Upper lobe of left lung (tissue), 6 donors: ENCODE measurements at regions not wholly inside any gene's neighbourhood (a gene's known extent, or its start where the extent isn't known, plus 50 kb on each side); places are given as distances from the start of the nearest gene placed in this dataset.

ENCODE experiments used
- ATAC-seq, 2 donors: fragments of 200-7000 bp; cut with Tn5 transposase; one replicate each; pipeline ENCODE4 v1.9.1; 2022; ENCODE audit warnings: mild to moderate bottlenecking in 2 of 2, moderate library complexity in 2 of 2; ENCODE audit not compliant: low FRiP score in 2 of 2
- DNase-seq, 2 donors: peaks; one replicate each; pipeline ENCODE4 v3.0.0-alpha.2; 2019 to 2020
- H3K27ac ChIP-seq, 4 donors: fragments of 200-600 bp; sonication (generic); one replicate each; pipeline ENCODE4 v1.5.1; 2016 to 2019
- H3K27me3 ChIP-seq, 4 donors: fragments of 200-600 bp; sonication (generic); one replicate each; pipeline ENCODE4 v1.5.1; 2017 to 2019
- H3K36me3 ChIP-seq, 4 donors: fragments of 200-600 bp; sonication (generic); one replicate each; pipeline ENCODE4 v1.5.1; 2016 to 2019
- H3K4me1 ChIP-seq, 4 donors: fragments of 200-600 bp; sonication (generic); one replicate each; pipeline ENCODE4 v1.5.1; 2018 to 2019
- H3K4me3 ChIP-seq, 4 donors: fragments of 200-600 bp; sonication (generic); one replicate each; pipeline ENCODE4 v1.5.1; 2017 to 2019; ENCODE audit warnings: mild to moderate bottlenecking in 2 of 4, moderate library complexity in 1 of 4
- H3K9me3 ChIP-seq, 4 donors: fragments of 200-600 bp; sonication (generic); one replicate each; pipeline ENCODE4 v1.5.1; 2018 to 2019
- EP300 ChIP-seq, 4 donors: sonication (generic); formaldehyde crosslinking; IDR thresholded peaks; one replicate each; pipeline ENCODE4 v1.5.1; 2017; ENCODE audit warnings: antibody characterized with exemption in 4 of 4, control low read depth in 2 of 4
- POLR2A ChIP-seq, 4 donors: fragments of 450-650 bp; IDR thresholded peaks; one replicate each; pipeline ENCODE4 v1.5.1; 2016 to 2017; ENCODE audit warnings: antibody characterized with exemption in 4 of 4, mild to moderate bottlenecking in 2 of 4
- POLR2AphosphoS5 ChIP-seq, 2 donors: sonication (generic); formaldehyde crosslinking; IDR thresholded peaks; one replicate each; pipeline ENCODE4 v1.5.1; 2017; ENCODE audit warnings: antibody characterized with exemption in 2 of 2
- WGBS, 2 donors: methylation state at CpG; one replicate each; pipeline ENCODE4 v1.1.5; 2017 to 2018; 5-methylcytosine and 5-hydroxymethylcytosine counted together
- TF ChIP-seq, protein P1 (sequence below), 6 experiments: fragments of 450-650 bp in 4 of 6; fragments of 200-600 bp in 2 of 6; sonication (generic) in 2 of 6; IDR thresholded peaks; one replicate each; pipeline ENCODE4 v1.5.1; 2016 to 2019; ENCODE audit warnings: antibody characterized with exemption in 6 of 6
- donor health status: DM: no; HTN: no; CAD: no; lungs with moderate emphysema.
- donor health status: DM: no; HTN: yes; CAD: no; lungs with severe emphysema.

DNA sequence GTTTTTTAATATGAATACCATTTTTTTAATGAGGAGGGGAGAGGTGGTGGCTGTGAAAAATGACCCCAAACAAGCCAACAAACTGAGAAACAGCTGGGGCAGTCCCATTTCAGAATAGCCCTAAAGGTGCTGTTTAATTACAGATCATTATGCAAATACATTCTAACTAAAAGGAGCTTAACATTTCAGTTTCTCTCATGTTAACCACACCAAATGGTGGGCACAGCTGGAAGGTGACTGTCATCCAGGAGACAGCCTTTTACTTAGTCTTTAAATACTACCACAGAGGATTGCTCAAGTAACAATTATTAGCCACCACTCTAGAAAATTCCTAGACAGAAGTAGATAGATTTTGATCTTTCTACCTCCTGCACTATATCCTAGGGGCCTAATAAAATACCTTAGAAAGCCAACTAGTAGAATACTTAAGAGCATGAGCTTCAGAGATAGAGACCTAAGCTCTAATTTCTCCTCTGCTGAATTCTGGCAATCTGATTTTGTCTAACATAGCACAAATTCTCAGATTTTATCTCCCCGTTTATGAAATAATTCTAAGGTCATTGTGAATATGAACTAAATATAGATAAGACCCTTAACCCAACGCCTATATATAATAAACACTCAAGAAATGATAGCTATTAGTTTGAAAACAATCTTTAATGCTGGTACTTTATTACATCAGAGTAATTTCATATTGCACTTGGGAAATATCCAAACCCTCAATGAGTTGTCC is 615.1 kb upstream of the NRSN1 start:
- H3K27ac ChIP-seq = no peak overlapping the region
- TF ChIP-seq, protein P1, sequence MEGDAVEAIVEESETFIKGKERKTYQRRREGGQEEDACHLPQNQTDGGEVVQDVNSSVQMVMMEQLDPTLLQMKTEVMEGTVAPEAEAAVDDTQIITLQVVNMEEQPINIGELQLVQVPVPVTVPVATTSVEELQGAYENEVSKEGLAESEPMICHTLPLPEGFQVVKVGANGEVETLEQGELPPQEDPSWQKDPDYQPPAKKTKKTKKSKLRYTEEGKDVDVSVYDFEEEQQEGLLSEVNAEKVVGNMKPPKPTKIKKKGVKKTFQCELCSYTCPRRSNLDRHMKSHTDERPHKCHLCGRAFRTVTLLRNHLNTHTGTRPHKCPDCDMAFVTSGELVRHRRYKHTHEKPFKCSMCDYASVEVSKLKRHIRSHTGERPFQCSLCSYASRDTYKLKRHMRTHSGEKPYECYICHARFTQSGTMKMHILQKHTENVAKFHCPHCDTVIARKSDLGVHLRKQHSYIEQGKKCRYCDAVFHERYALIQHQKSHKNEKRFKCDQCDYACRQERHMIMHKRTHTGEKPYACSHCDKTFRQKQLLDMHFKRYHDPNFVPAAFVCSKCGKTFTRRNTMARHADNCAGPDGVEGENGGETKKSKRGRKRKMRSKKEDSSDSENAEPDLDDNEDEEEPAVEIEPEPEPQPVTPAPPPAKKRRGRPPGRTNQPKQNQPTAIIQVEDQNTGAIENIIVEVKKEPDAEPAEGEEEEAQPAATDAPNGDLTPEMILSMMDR (IDR thresholded peaks at IDR 0.05) = no peak
- TF ChIP-seq EP300 (IDR thresholded peaks at IDR 0.05) (no peak), POLR2A (IDR thresholded peaks at IDR 0.05) (no peak), POLR2AphosphoS5 (IDR thresholded peaks at IDR 0.05) (no peak)
- ATAC-seq = no peak

DNA sequence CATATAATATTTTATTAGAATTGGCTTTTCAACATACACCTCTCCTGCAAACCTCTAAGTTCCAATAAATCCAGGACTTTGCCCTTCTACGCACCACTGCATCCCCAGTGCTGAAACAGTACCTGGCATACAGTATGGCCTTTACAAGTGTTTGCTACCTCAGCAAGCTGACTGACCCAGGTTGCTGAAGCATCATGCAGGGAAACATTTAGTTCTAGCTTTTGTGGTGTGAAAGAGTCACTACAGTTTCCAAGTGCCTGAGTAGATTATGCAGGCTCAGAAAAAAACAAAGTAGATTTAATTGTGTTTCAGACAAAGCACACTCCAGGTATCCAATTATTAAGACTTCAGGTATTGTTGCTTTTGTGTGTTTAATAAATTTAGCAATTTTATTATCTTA is 614.2 kb upstream of the NRSN1 start:
- ATAC-seq (no peak), DNase-seq (no peak)
- H3K9me3 ChIP-seq = no peaks in the 10 kb centered on the region
- no peak overlapping the region for H3K4me3 ChIP-seq
- H3K36me3 ChIP-seq = no peaks in the 10 kb centered on the region
- TF ChIP-seq, protein P1 (IDR thresholded peaks at IDR 0.05) = no peak
- no peak for TF ChIP-seq EP300 (IDR thresholded peaks at IDR 0.05)
- no peak for TF ChIP-seq POLR2AphosphoS5 (IDR thresholded peaks at IDR 0.05)
- no peak for TF ChIP-seq POLR2A (IDR thresholded peaks at IDR 0.05)
- H3K27me3 ChIP-seq = no peaks in the 10 kb centered on the region
- no peak overlapping the region for H3K27ac ChIP-seq
- H3K4me1 ChIP-seq = no peaks in the 10 kb centered on the region
- 94 to 100% methylated on average over 1 of the region's 1 CpG for WGBS, 2 donors

More for the DNA sequence above, 615.1 kb upstream of the NRSN1 start:
- Histone ChIP-seq H3K27me3 (no peaks in the 10 kb centered on the region), H3K4me1 (no peaks in the 10 kb centered on the region), H3K36me3 (no peaks in the 10 kb centered on the region), H3K9me3 (no peaks in the 10 kb centered on the region), H3K4me3 (no peak overlapping the region)
- DNase-seq = no peak
- WGBS, 2 donors = 59 to 83% methylated on average over 2 of the region's 2 CpGs

DNA sequence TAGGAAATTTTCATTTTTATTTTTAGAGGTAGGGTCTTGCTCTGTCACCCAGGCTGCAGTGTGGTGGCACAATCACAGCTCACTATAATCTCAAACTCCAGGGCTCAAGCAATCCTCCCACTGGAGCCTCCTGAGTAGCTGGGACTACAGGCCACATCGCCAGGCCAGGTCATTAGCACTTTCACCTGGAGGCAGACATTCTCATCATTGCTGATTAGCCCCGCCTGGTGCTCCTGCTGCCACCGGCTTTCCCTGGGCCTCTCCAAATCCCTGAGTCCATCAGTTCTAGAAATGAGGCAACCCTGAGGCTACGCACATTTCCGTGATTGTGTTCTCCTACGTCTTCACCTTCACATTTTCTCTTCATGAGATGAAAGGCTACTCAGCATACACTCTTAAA is 607.7 kb upstream of the NRSN1 start:
- ATAC-seq = no peak
- TF ChIP-seq POLR2A (IDR thresholded peaks at IDR 0.05) (no peak), EP300 (IDR thresholded peaks at IDR 0.05) (no peak), POLR2AphosphoS5 (IDR thresholded peaks at IDR 0.05) (no peak)
- TF ChIP-seq, protein P1 (IDR thresholded peaks at IDR 0.05) = no peak
- Histone ChIP-seq H3K4me1 (no peaks in the 10 kb centered on the region), H3K27me3 (no peaks in the 10 kb centered on the region), H3K27ac (no peak overlapping the region), H3K36me3 (no peaks in the 10 kb centered on the region), H3K9me3 (no peaks in the 10 kb centered on the region), H3K4me3 (no peak overlapping the region)
- WGBS, 2 donors = 85 to 92% methylated on average over 6 of the region's 6 CpGs
- DNase-seq = no peak

DNA sequence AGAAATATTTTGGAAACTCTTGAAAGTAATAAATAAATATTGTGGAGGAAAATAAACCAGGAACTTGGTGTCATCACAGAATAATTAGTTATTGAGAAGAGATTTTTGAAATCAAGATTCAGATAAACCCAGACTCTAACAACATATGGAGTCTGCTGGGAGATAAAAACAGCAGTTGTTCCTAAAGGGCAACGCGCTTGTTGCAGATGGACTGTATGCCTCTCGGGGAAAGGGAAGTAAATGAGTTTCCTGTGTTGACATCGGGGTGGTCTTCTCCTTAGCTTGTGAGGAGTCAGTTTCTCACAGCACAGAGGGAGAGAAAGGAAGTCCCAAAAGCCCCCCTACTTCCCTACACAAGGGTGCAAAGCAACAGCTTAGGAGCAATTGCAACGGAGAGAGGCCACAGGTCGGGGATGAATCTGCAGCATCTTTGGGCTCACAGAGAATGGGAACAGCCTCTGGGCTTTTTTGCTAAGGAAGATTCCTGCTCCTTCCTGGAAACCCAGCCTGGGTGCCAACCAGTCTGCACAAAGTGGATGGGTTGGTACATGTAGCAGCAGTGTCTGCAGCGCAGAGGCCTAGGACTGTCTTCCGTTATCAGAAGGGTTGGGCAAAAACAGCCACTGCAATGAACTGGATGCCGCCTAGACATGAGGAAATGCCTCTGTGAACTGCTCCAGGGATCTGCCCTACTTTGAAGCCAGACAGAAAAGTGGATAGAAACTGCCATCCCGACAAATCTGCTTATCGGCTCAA is 603.0 kb upstream of the NRSN1 start:
- no peaks in the 10 kb centered on the region for H3K9me3 ChIP-seq
- H3K4me3 ChIP-seq = no peak overlapping the region
- no peak overlapping the region for H3K27ac ChIP-seq
- H3K4me1 ChIP-seq = no peaks in the 10 kb centered on the region
- H3K27me3 ChIP-seq = no peaks in the 10 kb centered on the region
- TF ChIP-seq, protein P1 (IDR thresholded peaks at IDR 0.05) = no peak
- TF ChIP-seq POLR2A (IDR thresholded peaks at IDR 0.05) (no peak), POLR2AphosphoS5 (IDR thresholded peaks at IDR 0.05) (no peak), EP300 (IDR thresholded peaks at IDR 0.05) (no peak)
- no peaks in the 10 kb centered on the region for H3K36me3 ChIP-seq
- ATAC-seq = no peak
- no peak for DNase-seq
- WGBS, 2 donors = 57 to 63% methylated on average over 7 to 11 of the region's 11 CpGs
